HCT116 (cell line): ENCODE measurements at regions not wholly inside any gene's neighbourhood (a gene's known extent, or its start where the extent isn't known, plus 50 kb on each side); places are given as distances from the start of the nearest gene placed in this dataset.

Source experiments
- ATAC-seq: fragments of 200-7000 bp; cut with Tn5 transposase; 2 replicates; pipeline ENCODE4 v1.9.1; 2020; ENCODE audit warnings: mild to moderate bottlenecking, moderate library complexity
- BruUV-seq: library from RNA; stranded (reverse); fragments of 400-500 nt; replicated peaks from 2 replicates; lab custom pipeline; 2021; lab: Mats Ljungman, UMichigan
- CTCF ChIA-PET: fragments of 300-600 bp; sonication (Branson Sonifier 250); formaldehyde crosslinking; loops from one replicate; lab custom pipeline; 2021; ENCODE audit warnings: antibody characterized with exemption; lab: Charles Lee
- POLR2A ChIA-PET: fragments of 300-600, 350-600 bp; sonication (Branson Sonifier 250); formaldehyde crosslinking; loops from one replicate; lab custom pipeline; 2021; ENCODE audit warnings: antibody characterized with exemption; lab: Charles Lee
- RAD21 ChIA-PET, 2 experiments: fragments of 300-600 bp; sonication (Branson Sonifier 250); formaldehyde crosslinking; loops; one replicate each; lab custom pipeline; 2023; ENCODE audit warnings: low total read pairs in 2 of 2; ENCODE audit not compliant: uncharacterized antibody in 2 of 2, unreplicated experiment in 2 of 2, low non-redundant PET in 1 of 2; lab: Charles Lee
- DNase-seq: peaks from one replicate; pipeline ENCODE4 v3.0.0-alpha.2; 2010; ENCODE audit warnings: low read depth, low spot score
- H2AFZ ChIP-seq: fragments of 200-600 bp; shearing (Covaris generic), sonication (generic); 2 replicates; pipeline ENCODE4 v1.6.1; 2017; ENCODE audit warnings: low read depth, mixed run types, mixed read lengths, antibody characterized with exemption, low read length; ENCODE audit not compliant: poor library complexity, severe bottlenecking
- H3K27ac ChIP-seq: 2 replicates; pipeline ENCODE4 v1.5.1; 2012; ENCODE audit warnings: low read depth, low read length
- H3K27me3 ChIP-seq: fragments of 200-600 bp; sonication (generic); 2 replicates; pipeline ENCODE4 v1.6.1; 2016; ENCODE audit warnings: mixed run types, low read length, mixed read lengths; ENCODE audit not compliant: insufficient read depth
- H3K36me3 ChIP-seq, 2 experiments: fragments of 200-500 bp in 1 of 2; fragments of 200-600 bp in 1 of 2; sonication (Bioruptor generic) in 1 of 2; sonication (generic) in 1 of 2; 2 replicates each; pipeline versions ENCODE4 v1.5.1 to v1.6.1; 2014 to 2016; ENCODE audit warnings: low read length in 2 of 2, inconsistent platforms in 1 of 2, mixed read lengths in 1 of 2, mixed run types in 1 of 2; ENCODE audit not compliant: insufficient read depth in 2 of 2, control insufficient read depth in 1 of 2
- H3K4me1 ChIP-seq, 2 experiments: fragments of 200-600 bp in 1 of 2; sonication (generic) in 1 of 2; 2 replicates each; pipeline versions ENCODE4 v1.5.1 to v1.6.1; 2012 to 2017; ENCODE audit warnings: low read length in 2 of 2, inconsistent platforms in 1 of 2, mild to moderate bottlenecking in 1 of 2, mixed read lengths in 1 of 2, mixed run types in 1 of 2, moderate library complexity in 1 of 2; ENCODE audit not compliant: insufficient read depth in 2 of 2, control insufficient read depth in 1 of 2
- H3K4me2 ChIP-seq: fragments of 200-600 bp; sonication (generic); 2 replicates; pipeline ENCODE4 v1.6.1; 2017; ENCODE audit warnings: mixed run types, low read length, mixed read lengths
- H3K4me3 ChIP-seq, 2 experiments: fragments of 200-600 bp in 1 of 2; sonication (generic) in 1 of 2; replicated peaks in 1 of 2; 2 replicates each; pipeline ENCODE4 v1.5.1; 2011 to 2016; ENCODE audit warnings: low read length in 2 of 2, control low read depth in 1 of 2, low read depth in 1 of 2, mild to moderate bottlenecking in 1 of 2, mixed read lengths in 1 of 2, mixed run types in 1 of 2
- H3K79me2 ChIP-seq: fragments of 200-600 bp; sonication (generic); 2 replicates; pipeline ENCODE4 v1.6.1; 2017; ENCODE audit warnings: mild to moderate bottlenecking, mixed run types, low read length, moderate library complexity, mixed read lengths; ENCODE audit not compliant: insufficient read depth
- H3K9ac ChIP-seq: fragments of 200-600 bp; sonication (generic); 2 replicates; pipeline ENCODE4 v1.6.1; 2016; ENCODE audit warnings: low read length, mixed read lengths
- H3K9me2 ChIP-seq: fragments of 200-600 bp; sonication (generic), shearing (Covaris generic); 2 replicates; pipeline ENCODE4 v1.6.1; 2017; ENCODE audit warnings: mixed run types, mild to moderate bottlenecking, moderate library complexity; ENCODE audit not compliant: insufficient read depth
- H3K9me3 ChIP-seq, 2 experiments: fragments of 200-500 bp in 1 of 2; fragments of 200-600 bp in 1 of 2; sonication (Bioruptor generic) in 1 of 2; sonication (generic) in 1 of 2; 2 replicates each; pipeline ENCODE4 v1.6.1; 2014 to 2017; ENCODE audit warnings: low read length in 2 of 2, mixed read lengths in 2 of 2, inconsistent platforms in 1 of 2, low read depth in 1 of 2, mild to moderate bottlenecking in 1 of 2, mixed run types in 1 of 2, moderate library complexity in 1 of 2; ENCODE audit not compliant: control insufficient read depth in 1 of 2, insufficient read depth in 1 of 2
- H4K20me1 ChIP-seq: fragments of 200-600 bp; sonication (generic), shearing (Covaris generic); 2 replicates; pipeline ENCODE4 v1.6.1; 2017; ENCODE audit warnings: mixed run types, mild to moderate bottlenecking, moderate library complexity; ENCODE audit not compliant: insufficient read depth
- CBX3 ChIP-seq: IDR thresholded peaks from 2 replicates; pipeline ENCODE4 v1.6.1; 2012; ENCODE audit warnings: low read depth
- EGR1 ChIP-seq: IDR thresholded peaks from 2 replicates; pipeline ENCODE4 v1.6.1; 2012; ENCODE audit warnings: low read depth
- ELF1 ChIP-seq: IDR thresholded peaks from 2 replicates; pipeline ENCODE4 v1.6.1; 2012; ENCODE audit warnings: low read depth, borderline replicate concordance
- EZH2 ChIP-seq: fragments of 200-600 bp; sonication (generic); IDR thresholded peaks from 2 replicates; pipeline ENCODE4 v1.6.1; 2017; ENCODE audit warnings: antibody characterized with exemption, mixed run types
- EZH2phosphoT487 ChIP-seq: fragments of 200-600 bp; IDR thresholded peaks from 2 replicates; pipeline ENCODE4 v1.6.1; 2018; ENCODE audit warnings: antibody characterized with exemption, borderline replicate concordance
- FOSL1 ChIP-seq: IDR thresholded peaks from 2 replicates; pipeline ENCODE4 v1.6.1; 2012; ENCODE audit warnings: low read depth
- MAX ChIP-seq: IDR thresholded peaks from 2 replicates; pipeline ENCODE4 v1.6.1; 2012
- POLR2A ChIP-seq: IDR thresholded peaks from 2 replicates; pipeline ENCODE4 v1.7.0; 2011; ENCODE audit warnings: borderline replicate concordance; ENCODE audit not compliant: insufficient read depth, insufficient read length; ENCODE audit errors: extremely low read depth
- POLR2AphosphoS5 ChIP-seq: IDR thresholded peaks from 2 replicates; pipeline ENCODE4 v1.6.1; 2011; ENCODE audit warnings: mild to moderate bottlenecking, low read depth, low read length, moderate library complexity
- SIN3A ChIP-seq: IDR thresholded peaks from 2 replicates; pipeline ENCODE4 v1.6.1; 2012; ENCODE audit warnings: low read depth
- SP1 ChIP-seq: IDR thresholded peaks from 2 replicates; pipeline ENCODE4 v1.6.1; 2012; ENCODE audit warnings: low read depth
- SRF ChIP-seq: IDR thresholded peaks from 2 replicates; pipeline ENCODE4 v1.6.1; 2012; ENCODE audit warnings: low read depth
- YY1 ChIP-seq: IDR thresholded peaks from 2 replicates; pipeline ENCODE4 v1.6.1; 2011; ENCODE audit warnings: low read length, low read depth, moderate library complexity, mild to moderate bottlenecking; ENCODE audit not compliant: insufficient replicate concordance; ENCODE audit errors: extremely low read depth
- ZBTB33 ChIP-seq: IDR thresholded peaks from 2 replicates; pipeline ENCODE4 v1.6.1; 2011; ENCODE audit warnings: mild to moderate bottlenecking, low read length, moderate library complexity; ENCODE audit not compliant: insufficient replicate concordance; ENCODE audit errors: extremely low read depth
- ZFX ChIP-seq: fragments of 450-650 bp; IDR thresholded peaks from 2 replicates; pipeline ENCODE4 v1.6.1; 2017
- ZNF274 ChIP-seq: fragments of 200-500 bp; sonication (Bioruptor generic); IDR thresholded peaks from 2 replicates; pipeline ENCODE4 v1.6.1; 2014; ENCODE audit warnings: mild to moderate bottlenecking, low read depth, low read length, inconsistent platforms
- intact Hi-C: fragments of 100-400 bp; cut with micrococcal nuclease; formaldehyde crosslinking; loops from 2 replicates; pipeline ENCODE4 v1.10.0; 2022
- TF ChIP-seq, protein P1 (sequence below): IDR thresholded peaks from 2 replicates; pipeline ENCODE4 v1.6.1; 2012

- no peak for TF ChIP-seq ZBTB33
- no peak for TF ChIP-seq ELF1
- TF ChIP-seq POLR2AphosphoS5, result no peak
- no peak for TF ChIP-seq ZNF274
- TF ChIP-seq SP1, result no peak
- TF ChIP-seq ZFX, result no peak
- no peak for TF ChIP-seq EZH2
- TF ChIP-seq YY1, result no peak
- no peak for TF ChIP-seq EZH2phosphoT487
Measured at GRCh38 chr1:112800289-112800688, 85.2 kb upstream of the PPM1J start (continued).

DNA sequence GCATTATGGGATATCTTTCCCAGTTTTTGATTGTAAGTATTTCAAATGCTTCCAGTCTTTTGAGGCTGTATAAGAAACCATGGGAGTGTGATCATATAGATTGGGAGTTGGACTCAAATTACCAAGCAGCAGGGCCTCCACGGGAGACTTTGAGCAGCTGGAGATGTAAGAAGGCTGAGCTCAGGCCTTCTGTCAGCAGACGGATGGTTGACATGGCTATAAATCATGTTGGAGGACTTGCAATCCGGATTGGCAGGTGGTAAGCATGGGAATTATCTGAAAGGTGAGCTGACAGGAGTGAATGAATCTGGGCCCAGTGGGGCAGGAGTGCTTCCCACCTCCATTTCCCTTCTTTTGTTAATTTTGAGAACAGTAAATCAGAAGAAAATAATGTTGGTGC lies 83.2 kb upstream of the PPM1J start:
- ATAC-seq, result no peak

More for the DNA sequence above, 83.2 kb upstream of the PPM1J start:
- H3K79me2 ChIP-seq, result no peaks in the 10 kb centered on the region
- no peak overlapping the region for H3K4me3 ChIP-seq
- no peak for DNase-seq
- no peak for TF ChIP-seq YY1
- TF ChIP-seq, protein P1, sequence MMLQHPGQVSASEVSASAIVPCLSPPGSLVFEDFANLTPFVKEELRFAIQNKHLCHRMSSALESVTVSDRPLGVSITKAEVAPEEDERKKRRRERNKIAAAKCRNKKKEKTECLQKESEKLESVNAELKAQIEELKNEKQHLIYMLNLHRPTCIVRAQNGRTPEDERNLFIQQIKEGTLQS, result no peak
- TF ChIP-seq EGR1, result no peak
- no peak for TF ChIP-seq EZH2phosphoT487
- TF ChIP-seq CBX3, result no peak
- no peak for TF ChIP-seq ZFX
- TF ChIP-seq SRF, result no peak
- no peak for TF ChIP-seq MAX
- no peak for TF ChIP-seq SP1
- no peak for TF ChIP-seq POLR2A
- no peak for TF ChIP-seq EZH2
- no peak for TF ChIP-seq SIN3A
- TF ChIP-seq FOSL1, result no peak
- intact Hi-C loops, result no loop called here
- H3K4me2 ChIP-seq, result no peak overlapping the region
- H3K9me2 ChIP-seq, result no peaks in the 10 kb centered on the region
- H3K4me1 ChIP-seq, result no peaks in the 10 kb centered on the region
- no peak overlapping the region for H2AFZ ChIP-seq
- H3K27me3 ChIP-seq, result no peaks in the 10 kb centered on the region
- POLR2A ChIA-PET, result no interaction called here
- no peaks in the 10 kb centered on the region for H3K9me3 ChIP-seq
- no peaks in the 10 kb centered on the region for H4K20me1 ChIP-seq
- CTCF ChIA-PET, result interaction anchor here (1.7 to 2.3 kb wide), 2 partner anchors 11 to 81 kb away, joined by 4 read pairs; no protein-coding TSS in a partner anchor
- RAD21 ChIA-PET, result no interaction called here
- H3K9ac ChIP-seq, result no peak overlapping the region
- no peak overlapping the region for H3K27ac ChIP-seq
- H3K36me3 ChIP-seq, result no peaks in the 10 kb centered on the region
- BruUV-seq, result no TSS peak
